ENCODE measurements at regions not wholly inside any gene's neighbourhood (a gene's known extent, or its start where the extent isn't known, plus 50 kb on each side); places are given as distances from the start of the nearest gene placed in this dataset.
"Not testable (repeated sequence)": the region's sequence is repeated elsewhere in the genome, so short reads cannot be mapped to it uniquely, and the experiment has no call there.

DNA sequence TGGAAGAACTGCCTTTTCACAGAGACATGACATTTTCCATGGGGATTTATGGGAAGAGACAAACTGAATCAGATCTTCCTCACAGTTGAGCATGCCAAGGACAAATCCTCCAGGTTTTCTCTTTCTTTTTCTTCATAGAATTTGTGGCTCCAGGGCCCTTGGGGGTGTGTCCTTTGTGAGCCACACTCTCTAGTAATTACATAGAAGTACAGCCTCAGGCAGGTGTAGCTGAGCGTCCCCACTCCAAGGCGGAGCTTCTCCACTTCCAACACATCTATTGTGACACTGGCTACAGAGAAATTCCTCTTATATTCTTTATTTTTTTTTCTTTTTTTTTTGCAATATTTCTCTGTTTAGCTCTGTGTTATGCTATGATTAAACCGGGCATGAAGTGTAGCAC lies 420.5 kb upstream of the CD180 start:
- DNase-seq = no peak

DNA sequence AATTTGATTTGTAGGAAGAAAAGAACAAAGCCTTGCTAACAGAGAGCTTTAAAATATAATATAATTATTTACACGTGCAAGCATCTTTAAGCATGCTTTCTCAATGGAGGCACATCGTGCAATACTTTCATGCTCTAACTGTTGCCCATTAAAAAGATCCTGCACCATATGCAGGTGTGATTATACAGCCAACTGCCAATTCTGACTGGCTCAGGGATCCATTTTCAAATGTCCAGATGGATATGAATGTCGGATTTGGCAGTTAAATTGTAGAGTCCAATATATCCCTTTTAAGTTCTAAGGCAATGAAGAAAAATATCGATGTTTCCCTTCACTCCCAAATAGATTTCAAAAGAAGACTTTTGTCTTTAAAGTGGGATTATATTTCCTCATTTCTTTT lies 416.4 kb upstream of the CD180 start:
- no peak for DNase-seq

DNA sequence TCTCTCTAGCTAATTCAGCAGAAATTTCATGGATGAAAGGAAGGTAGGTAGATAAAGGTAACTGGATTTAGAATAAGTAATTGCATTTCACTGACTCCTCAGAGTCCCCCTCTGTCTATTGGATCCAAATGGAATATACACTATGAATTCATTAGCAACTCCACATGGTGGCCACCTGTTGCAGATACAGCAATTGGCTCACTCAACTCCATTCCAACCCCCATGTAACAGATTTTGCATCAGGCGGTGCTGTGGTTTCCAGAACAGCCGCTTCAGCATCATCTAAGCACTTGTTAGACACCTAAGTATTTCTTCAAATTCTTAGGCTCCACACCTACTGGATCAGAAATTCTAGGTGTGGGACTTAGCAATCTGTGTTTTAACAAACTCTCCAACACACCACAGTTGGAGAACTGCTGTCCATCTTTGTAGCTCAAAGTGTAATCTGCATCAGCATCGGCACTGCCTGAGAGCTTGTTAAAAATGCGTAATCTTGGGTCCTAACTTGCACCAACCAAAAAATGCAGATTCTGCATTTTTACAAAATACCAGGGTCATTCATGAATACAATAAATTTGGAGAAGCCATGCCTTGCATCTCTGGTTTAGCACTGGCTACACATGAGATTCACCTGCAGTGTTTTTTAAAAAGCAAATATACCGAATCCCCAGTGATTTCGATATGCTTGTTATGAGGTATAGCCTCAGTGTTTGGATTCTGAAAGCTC lies 413.8 kb upstream of the CD180 start:
- no peak for DNase-seq

DNA sequence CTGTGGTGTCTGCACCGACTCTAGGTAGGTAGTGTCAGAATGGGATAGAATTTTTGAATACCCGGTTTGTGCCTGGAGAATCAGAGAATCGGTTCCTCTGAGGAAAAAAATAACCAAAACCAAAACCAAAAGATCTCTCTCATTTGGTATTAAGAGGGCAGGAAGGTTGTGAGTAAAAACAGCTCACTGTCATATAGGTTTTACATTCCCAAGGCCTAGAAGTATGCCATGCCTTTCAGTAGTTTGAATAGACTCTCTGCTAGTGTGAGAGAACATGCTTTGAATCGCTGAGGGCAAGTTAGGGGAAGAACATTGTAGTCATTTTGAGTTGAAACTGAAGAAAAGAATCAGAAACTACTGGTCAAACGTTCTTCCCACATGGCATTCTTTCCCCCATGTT lies 411.4 kb upstream of the CD180 start:
- no peak for DNase-seq

DNA sequence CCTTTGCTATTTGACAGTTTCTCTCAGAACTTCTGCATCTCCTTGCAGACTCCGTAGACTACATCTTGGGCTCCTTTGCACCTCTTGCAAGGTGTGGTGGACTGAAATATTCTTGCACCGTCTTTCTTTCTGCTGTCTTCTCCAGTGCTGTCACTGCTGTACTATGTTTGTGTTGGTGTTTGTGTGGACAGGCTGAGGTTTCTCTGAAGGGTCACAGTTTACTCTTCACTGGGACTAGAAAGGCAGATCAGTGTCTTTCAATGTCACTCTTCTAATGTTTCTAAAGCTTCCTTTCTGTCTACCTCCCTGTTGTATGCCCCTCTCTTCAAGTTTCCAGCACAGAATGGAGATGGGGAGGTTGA lies 410.0 kb upstream of the CD180 start:
- DNase-seq = no peak

DNA sequence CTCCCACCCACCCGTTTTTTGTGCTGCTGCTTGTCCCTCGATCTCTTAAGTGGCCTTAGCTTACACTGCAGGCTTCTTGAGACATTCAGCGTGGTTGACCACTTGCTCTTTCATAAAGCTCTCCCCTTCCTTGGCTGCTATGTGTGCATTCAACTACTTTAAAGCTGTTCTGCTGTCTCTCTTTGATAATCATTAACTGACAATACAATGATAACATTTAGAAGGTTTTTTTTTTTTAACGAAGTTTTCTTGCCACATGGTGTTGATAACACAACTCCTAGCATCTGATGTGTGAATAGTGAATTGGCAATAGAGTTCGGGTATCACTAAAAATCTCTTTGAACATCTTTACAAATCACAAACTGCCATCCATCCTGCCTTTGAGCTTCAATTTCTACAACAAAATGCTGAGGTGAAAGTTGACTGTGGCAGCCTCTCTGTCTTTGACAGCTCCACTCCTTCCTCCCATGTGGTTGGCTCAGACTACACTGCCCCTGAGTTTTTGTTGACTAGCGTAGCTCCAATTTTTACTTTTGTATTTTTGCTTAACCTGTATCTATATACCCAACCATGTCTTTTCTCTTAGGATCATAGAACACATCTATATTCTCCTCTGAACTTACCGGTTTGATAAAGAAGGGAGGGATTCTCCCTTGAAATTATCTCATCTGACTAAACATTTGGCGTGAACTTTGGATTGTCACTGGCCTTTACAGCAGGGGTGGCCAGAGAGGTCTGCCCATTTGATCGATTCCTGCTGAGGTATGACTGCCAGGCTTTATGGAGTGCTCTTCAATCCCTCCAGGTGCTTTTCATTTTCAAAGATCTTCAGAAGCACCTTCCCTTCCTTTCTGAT lies 409.4 kb upstream of the CD180 start:
- DNase-seq = no peak

DNA sequence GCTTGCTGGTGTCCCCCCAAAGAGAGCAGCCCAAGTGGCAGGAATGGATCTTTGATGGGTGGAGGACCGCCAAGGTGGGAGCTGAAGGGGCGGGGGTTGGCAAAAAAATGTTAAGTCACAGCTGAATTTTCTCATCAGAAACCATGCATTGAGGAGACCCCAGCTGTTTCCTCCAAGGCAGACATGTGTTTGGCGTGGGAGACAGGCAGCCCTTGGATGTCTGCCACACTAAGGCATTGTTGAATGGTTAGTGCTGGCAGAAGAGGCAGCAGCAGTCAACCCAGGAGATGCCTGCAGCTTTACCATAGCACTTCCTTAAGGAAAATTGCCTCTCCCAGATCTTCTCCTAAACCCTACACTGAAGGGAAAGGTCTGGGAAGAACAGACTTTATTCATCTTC lies 394.9 kb upstream of the CD180 start:
- no peak for DNase-seq

DNA sequence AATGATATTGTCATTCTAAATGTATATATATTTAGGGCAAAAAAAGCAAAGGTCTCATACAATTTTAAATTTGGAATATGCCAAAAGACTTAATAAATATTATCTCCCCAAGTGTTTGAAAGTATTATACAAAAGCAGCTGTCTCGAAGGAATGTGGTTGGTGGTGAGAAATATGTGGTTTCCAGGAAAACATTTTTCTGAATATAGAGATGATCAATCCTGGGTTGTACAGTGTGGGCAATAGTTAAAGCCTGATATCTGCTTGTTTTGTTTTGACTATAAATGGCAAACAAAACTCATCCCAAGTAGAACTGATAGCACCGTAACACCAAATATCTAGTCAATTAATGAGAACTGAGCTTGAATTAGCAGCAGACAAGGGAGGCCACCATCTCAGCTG lies 391.8 kb upstream of the CD180 start:
- DNase-seq = no peak

DNA sequence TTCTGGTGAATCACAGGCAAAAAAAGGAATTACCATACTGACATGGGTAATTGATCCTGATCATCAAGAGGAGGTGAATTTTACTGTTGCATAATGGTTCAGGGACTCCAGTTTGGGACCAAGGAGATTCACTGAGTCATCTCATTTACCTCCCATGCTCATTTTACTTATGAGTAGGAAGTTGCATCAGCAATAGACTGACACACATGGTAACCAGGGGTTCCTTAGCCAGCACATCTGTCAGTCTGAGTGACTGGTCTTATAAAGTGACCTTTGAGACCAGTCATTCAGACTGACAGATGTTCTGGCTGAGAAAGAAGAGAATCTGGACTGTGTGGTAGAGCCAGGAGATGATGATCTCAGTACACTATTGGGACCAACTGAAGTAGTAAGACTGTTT lies 384.6 kb upstream of the CD180 start:
- no peak for DNase-seq

DNA sequence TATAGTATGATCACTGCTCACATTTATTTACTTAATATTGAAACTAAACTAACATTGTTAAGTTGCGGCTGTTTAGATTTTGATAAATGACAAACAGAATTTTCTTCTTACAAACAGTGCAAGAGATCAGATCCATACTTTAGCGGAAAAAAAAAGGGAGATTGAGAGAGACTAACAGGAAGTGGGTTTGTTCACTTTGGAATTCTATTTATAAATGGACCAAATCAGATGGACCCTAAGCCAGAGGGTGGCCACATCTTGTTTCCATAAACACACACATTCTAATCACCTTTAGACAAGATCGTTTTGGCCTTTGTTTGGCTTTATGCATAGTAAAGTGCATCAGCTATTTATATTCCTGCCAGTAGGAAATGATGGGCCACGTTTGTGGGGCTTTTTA lies 381.4 kb upstream of the CD180 start:
- DNase-seq = no peak

DNA sequence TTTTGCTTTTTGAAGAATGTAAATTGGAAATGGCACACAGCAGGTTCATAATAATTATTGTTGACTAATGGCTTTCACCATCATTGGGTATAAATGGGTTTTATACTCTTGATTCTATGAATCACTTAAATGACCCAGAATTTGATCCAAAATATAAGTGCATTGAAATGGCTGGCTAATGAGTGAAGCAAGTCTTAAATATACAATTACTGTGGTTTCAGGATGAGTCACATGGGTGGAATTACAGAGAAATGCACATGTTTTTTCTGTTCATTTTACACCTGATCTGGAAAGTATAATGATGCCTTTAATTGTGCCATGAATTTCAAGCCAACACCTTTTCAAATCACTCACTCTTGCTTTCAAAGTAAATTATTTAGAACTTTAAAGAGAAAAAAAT lies 380.8 kb upstream of the CD180 start:
- DNase-seq = peak; percentile 70

DNA sequence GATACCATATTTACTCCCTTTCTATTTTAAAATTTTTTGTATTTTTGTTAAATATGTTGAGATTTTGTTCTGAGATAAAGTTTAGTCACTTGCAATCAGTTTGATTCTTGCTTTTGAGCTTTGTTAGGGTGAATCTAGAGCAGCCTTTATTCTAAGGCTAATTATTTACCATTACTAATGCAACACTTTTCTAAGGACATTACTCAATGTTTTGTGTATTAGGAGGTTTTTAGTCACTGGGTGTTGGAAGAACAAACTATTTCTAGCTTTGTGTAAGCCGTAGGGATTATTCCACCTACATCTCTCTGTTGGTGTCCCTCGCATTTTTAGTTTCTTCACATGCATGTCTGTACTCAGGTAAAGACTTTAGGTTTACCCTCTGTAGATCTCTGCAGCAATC lies 379.5 kb upstream of the CD180 start:
- no peak for DNase-seq

DNA sequence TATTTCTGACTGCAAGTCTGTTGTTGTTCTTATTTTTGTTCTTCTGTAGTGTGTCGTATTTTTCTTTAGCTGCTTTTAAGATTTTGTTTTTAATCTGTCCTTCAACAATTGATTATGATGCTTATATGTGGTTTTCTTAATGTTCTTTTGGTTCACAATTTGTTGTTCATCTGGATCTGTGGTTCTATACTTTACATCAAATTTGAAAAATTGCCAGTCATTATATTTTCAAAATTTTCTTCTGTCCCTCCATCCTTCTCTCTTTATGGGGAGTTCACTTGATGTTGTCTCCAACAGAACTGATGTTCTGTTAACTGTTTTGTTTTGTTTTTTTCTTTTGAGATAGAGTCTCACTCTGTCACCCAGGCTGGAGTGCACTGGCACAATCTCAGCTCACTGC lies 378.5 kb upstream of the CD180 start:
- DNase-seq = no peak

DNA sequence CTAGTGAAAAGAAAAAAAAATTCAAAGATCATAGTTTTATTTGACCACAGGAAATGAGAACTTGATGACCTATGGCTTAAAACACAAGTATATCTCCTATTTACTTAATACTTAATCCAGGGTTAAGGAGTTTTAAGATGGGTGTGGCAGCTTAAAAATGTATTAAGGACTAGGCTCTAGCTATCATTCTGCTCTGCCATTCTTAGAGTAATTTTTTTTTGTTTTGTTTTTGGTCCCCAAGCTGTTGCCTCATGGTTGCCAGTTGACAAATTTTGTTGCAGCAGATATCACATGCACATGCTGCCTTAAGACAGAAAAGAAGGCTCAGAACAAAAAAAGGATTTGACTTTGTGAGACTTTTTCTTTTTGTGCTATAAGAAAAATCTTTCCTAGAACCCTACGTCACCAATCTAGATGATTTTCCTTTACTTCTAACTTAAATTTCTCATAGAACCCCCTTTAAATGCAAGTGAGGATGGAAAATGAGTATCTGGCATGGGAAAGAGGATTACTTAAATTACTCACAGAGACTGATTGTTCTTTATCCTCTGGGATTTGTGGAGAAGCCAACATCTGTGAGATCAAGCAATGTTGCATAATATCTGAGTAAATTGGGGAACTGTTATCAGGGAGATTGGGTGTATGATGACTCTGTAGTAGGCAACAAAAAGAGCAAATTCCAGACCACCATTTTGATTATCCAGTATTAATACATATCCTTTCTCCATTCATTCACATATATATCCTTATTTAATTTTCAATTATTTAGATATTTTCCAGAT lies 364.7 kb upstream of the CD180 start:
- no peak for DNase-seq

DNA sequence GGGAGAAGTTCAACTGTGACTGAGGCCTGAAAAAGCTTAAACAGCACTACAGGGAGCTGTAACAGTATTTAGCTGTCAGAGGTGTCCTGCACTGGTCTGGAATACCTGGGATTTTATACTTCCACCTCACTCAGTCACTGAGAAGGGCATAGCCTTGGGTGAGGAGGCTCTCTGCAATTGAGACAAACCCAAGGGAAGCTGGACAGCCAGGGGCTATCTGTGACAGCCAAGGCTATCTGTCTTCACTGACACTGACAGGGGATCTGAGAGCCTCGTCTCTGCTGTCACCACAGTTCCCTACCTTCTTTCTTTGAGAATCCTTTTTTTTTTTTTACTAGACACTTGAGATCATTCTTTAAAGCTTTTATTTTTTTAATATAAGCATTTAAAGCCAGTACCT lies 356.2 kb upstream of the CD180 start:
- no peak for DNase-seq

DNA sequence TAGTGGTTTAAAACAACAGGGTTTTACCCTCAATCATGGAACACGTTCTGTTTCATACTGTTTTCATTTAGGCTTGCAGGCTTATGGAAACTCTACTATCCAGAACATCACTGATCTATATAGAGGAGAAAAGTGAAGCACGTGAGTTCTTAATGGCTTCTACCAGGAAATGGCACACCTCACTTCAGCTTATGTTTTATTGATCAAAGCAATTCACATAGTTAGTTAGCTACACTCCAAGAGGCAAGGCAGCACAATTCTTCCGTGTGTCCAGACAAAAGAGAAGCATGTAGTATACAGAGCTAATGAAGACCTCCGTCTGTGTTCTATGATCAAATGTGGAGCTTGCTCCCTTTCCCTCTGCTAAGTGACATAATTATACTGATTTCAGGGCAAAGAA lies 353.3 kb upstream of the CD180 start:
- no peak for DNase-seq

DNA sequence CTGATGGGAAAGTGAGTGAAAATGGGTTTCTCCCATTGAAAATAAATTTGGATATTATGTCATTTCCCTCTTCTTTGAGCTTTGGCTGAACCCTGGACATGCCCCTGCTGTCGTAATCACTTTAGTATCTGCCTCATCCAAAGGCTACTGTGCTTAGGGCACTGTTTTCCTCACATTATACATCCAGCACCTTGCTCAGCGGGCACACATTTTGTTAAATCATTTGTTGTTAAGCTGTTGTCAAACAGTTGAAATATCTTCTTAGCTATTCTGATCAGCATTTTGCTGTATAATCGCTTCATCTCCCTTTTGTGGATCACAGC lies 352.7 kb upstream of the CD180 start:
- DNase-seq = no peak

DNA sequence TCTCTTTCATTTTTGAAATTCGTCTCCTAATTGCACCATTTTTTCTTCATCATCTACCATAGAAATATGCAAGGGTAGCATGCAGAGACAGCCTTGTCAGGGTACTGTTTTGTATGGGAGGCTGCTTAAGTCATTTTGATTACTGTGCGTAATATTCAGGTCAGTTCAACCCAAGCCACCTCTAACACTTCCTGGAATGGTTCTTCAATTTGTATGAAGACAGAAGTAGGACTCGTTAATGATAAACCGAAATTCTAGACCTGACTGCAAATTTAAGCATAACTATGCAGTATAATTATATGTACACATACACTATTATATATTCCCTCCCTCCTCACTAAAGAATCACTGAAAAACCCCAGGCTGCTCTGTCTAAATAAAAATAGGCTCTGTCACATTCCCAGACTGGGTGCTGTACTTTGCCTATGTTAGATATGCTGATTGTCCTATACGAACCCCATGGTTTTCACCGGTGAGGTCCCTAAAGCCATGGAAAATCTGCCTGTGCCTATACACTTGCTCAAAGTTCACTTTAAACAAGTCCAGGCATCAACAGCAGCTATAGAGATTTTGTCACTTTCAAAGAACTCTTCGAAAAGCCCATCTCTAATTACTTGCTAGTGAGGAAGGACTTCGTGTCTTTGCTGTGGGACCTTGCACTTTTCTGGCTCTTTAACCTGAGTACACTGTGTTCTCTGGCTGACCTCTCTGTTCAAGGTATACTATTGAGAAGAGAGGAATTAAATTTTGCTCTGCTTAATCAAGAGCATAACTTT lies 352.1 kb upstream of the CD180 start:
- DNase-seq = no peak

DNA sequence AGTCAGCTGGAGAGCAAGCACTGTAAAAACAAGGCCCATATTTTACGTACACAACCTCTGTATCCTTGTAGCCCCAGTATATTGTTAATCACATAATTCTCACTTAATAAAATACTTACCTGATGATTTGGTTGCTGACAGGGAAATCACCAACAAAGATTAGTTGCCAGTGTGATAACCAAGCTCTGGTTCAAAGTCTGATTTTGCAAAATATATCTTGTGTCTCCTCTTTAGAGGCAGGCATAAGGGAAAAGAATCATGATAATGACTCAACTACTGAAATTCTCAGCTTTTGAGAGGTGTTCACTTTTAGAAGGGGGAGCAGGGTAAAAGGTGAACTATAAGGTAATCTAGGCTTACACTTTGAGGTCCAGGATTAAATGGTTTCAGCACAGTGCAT lies 351.1 kb upstream of the CD180 start:
- no peak for DNase-seq

DNA sequence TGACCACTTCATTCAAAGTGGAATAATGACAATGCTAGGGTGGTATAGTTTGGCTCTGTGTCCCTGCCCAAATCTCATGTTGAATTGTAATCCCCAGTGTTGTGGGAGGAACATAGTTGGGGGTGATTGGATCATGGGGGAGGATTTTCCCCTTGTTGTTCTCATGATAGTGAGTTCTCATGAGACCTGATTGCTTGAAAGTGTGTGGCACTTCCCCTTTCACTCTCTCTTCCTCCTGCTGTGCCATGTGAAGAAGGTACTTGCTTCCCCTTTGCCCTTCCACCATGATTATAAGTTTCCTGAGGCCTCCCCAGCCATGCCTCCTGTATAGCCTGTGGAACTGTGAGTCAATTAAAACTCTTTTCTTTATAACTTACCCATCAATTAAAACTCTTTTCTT lies 348.3 kb upstream of the CD180 start:
- DNase-seq = not testable (repeated sequence)

DNA sequence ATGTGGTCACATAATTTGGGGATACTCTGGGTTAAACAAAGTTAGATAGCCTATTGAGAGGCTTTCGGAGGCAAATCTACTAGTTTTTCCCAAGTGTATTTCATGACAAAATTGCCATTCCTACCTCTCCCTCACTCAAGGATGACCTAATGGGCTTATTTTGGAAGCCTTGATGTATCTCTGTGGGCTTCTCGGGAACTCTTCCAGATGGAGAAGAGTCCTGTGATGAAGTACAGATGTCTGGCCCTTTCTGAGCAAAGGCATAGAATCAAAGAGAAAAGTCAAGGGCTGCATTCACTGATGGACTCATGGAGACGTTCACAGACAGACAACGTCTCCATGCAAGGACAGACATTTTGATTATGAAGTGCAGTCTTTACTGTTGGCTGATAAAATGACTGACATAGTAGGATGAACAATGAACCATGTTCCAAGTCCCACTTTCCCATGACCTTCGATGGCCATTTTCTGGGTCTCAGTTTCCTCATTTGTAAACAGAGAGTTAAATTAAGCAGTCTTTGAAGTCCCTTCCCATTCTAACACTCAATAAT lies 347.2 kb upstream of the CD180 start:
- no peak for DNase-seq

DNA sequence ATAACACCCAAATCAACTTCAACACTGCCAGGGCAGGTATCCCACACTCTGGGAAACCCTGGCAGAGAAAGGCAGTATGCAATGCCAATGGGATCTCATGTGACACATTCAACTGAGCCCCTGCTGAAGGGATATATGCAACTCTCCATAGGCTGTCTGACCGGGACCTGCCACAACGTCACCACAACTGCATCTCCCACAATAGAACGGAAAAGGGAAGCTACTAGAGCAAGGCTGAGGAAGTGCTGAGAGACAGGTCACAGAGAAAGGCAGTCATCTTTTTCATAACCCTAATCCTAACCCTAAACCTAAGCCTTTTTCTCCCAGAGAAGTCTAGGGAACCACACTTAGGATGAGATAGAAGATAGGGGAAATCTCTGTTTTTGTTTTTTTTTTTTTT lies 345.9 kb upstream of the CD180 start:
- DNase-seq = no peak

DNA sequence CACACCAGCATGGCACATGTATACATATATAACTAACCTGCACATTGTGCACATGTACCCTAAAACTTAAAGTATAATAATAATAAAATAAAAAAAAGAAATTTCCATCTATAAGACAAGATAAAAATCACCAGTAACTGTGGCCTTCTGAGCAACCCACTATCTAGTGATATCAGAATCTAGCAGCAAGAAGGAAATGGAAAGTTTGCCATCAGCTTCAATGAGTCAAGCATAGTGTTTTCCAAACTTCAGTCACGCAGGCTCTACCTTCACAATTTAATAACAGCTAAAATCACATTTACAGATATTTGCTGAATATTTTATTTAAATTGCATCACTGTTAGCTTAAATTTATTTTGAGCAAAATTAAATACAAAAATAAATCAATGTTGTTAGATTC lies 345.3 kb upstream of the CD180 start:
- DNase-seq = no peak
